GM23338 (cell line): ENCODE measurements at regions not wholly inside any gene's neighbourhood (a gene's known extent, or its start where the extent isn't known, plus 50 kb on each side); places are given as distances from the start of the nearest gene placed in this dataset.

Source experiments
- ATAC-seq: fragments of 200-7000 bp; cut with Tn5 transposase; 3 replicates; pipeline ENCODE4 v1.9.1; 2020
- DNase-seq: peaks from one replicate; pipeline ENCODE4 v3.0.0-alpha.2; 2015; ENCODE audit warnings: low spot score
- H2AFZ ChIP-seq: fragments of 200-600 bp; sonication (generic); 2 replicates; pipeline ENCODE4 v1.8.0; 2016; ENCODE audit warnings: antibody characterized with exemption, mild to moderate bottlenecking, moderate library complexity
- H3F3A ChIP-seq: fragments of 200-600 bp; sonication (generic); replicated peaks from 2 replicates; pipeline ENCODE4 v1.8.0; 2017; ENCODE audit warnings: antibody characterized with exemption, mixed run types, low read depth
- H3K27ac ChIP-seq: fragments of 200-600 bp; sonication (generic); 2 replicates; pipeline ENCODE4 v1.6.1; 2016; ENCODE audit warnings: low read depth
- H3K27me3 ChIP-seq: fragments of 200-600 bp; sonication (generic); 2 replicates; pipeline ENCODE4 v1.8.0; 2016; ENCODE audit warnings: mild to moderate bottlenecking, mixed run types, moderate library complexity; ENCODE audit not compliant: insufficient read depth
- H3K36me3 ChIP-seq: fragments of 200-600 bp; sonication (generic); 2 replicates; pipeline ENCODE4 v1.8.0; 2016; ENCODE audit warnings: mild to moderate bottlenecking; ENCODE audit not compliant: insufficient read depth
- H3K4me1 ChIP-seq: fragments of 200-600 bp; sonication (generic); 2 replicates; pipeline ENCODE4 v1.8.0; 2016; ENCODE audit warnings: mild to moderate bottlenecking, moderate library complexity; ENCODE audit not compliant: insufficient read depth
- H3K4me2 ChIP-seq: fragments of 200-600 bp; sonication (generic); 2 replicates; pipeline ENCODE4 v1.7.1; 2017; ENCODE audit warnings: mixed run types
- H3K4me3 ChIP-seq: fragments of 200-600 bp; sonication (generic); 2 replicates; pipeline ENCODE4 v1.6.1; 2016; ENCODE audit warnings: mixed run types
- H3K79me2 ChIP-seq: fragments of 200-600 bp; sonication (generic); replicated peaks from 2 replicates; pipeline ENCODE4 v1.8.0; 2017; ENCODE audit warnings: mild to moderate bottlenecking; ENCODE audit not compliant: insufficient read depth
- H3K9me2 ChIP-seq: fragments of 200-600 bp; sonication (generic); 2 replicates; pipeline ENCODE4 v1.8.0; 2017; ENCODE audit not compliant: insufficient read depth
- H4K20me1 ChIP-seq: fragments of 200-600 bp; sonication (generic); replicated peaks from 2 replicates; pipeline ENCODE4 v1.8.0; 2017; ENCODE audit warnings: mild to moderate bottlenecking; ENCODE audit not compliant: insufficient read depth
- H3K27ac Mint-ChIP-seq: 2 replicates; pipeline ENCODE4 v1.8.0; 2020; ENCODE audit warnings: inconsistent platforms, mild to moderate bottlenecking, moderate library complexity, mixed read lengths
- H3K27me3 Mint-ChIP-seq: 3 replicates; pipeline ENCODE4 v1.8.0; 2022; ENCODE audit warnings: low read depth, mild to moderate bottlenecking, moderate library complexity, mixed read lengths, inconsistent platforms; ENCODE audit not compliant: insufficient read depth, poor library complexity
- H3K36me3 Mint-ChIP-seq: 3 replicates; pipeline ENCODE4 v1.8.0; 2021; ENCODE audit warnings: low read depth, mild to moderate bottlenecking, inconsistent platforms, moderate library complexity, mixed read lengths
- H3K4me1 Mint-ChIP-seq: 3 replicates; pipeline ENCODE4 v1.8.0; 2020; ENCODE audit warnings: mild to moderate bottlenecking, inconsistent platforms, mixed read lengths
- H3K4me3 Mint-ChIP-seq: 3 replicates; pipeline ENCODE4 v1.8.0; 2021; ENCODE audit warnings: moderate library complexity, mild to moderate bottlenecking, inconsistent platforms, mixed read lengths
- H3K9me3 Mint-ChIP-seq: 3 replicates; pipeline ENCODE4 v1.8.0; 2020; ENCODE audit warnings: moderate library complexity, mild to moderate bottlenecking, inconsistent platforms, mixed read lengths
- CREB1 ChIP-seq: fragments of 250-450 bp; sonication (Bioruptor Pico); IDR thresholded peaks from 2 replicates; pipeline ENCODE4 v1.5.0; 2020; ENCODE audit warnings: low read depth, mild to moderate bottlenecking, moderate library complexity
- EZH2 ChIP-seq: fragments of 200-600 bp; sonication (generic); IDR thresholded peaks from one replicate; pipeline ENCODE4 v1.8.0; 2017; ENCODE audit warnings: antibody characterized with exemption, mild to moderate bottlenecking, low read depth; ENCODE audit not compliant: unreplicated experiment
- EZH2phosphoT487 ChIP-seq: fragments of 200-600 bp; sonication (generic); IDR thresholded peaks from one replicate; pipeline ENCODE4 v1.8.1; 2018; ENCODE audit warnings: antibody characterized with exemption; ENCODE audit not compliant: unreplicated experiment
- JUNB ChIP-seq: IDR thresholded peaks from one replicate; pipeline ENCODE4 v1.6.1; 2016; ENCODE audit warnings: antibody characterized with exemption; ENCODE audit not compliant: unreplicated experiment
- NANOG ChIP-seq: IDR thresholded peaks from 2 replicates; pipeline ENCODE4 v1.6.1; 2016; ENCODE audit warnings: antibody characterized with exemption, borderline replicate concordance
- POLR2AphosphoS5 ChIP-seq: IDR thresholded peaks from 2 replicates; pipeline ENCODE4 v1.6.1; 2016; ENCODE audit warnings: antibody characterized with exemption, low read depth
- STAT1 ChIP-seq: IDR thresholded peaks from one replicate; pipeline ENCODE4 v1.6.1; 2016; ENCODE audit warnings: antibody characterized with exemption; ENCODE audit not compliant: unreplicated experiment
- ZNF114 ChIP-seq: fragments of 250-450 bp; sonication (Bioruptor Pico); IDR thresholded peaks from 2 replicates; pipeline ENCODE4 v1.5.0; 2020; ENCODE audit warnings: mild to moderate bottlenecking, moderate library complexity
- ZNF331 ChIP-seq: fragments of 250-450 bp; sonication (Bioruptor Pico); IDR thresholded peaks from 2 replicates; pipeline ENCODE4 v1.5.0; 2020; ENCODE audit warnings: low read depth, mild to moderate bottlenecking, moderate library complexity
- ZNF462 ChIP-seq: fragments of 250-450 bp; sonication (Bioruptor Pico); IDR thresholded peaks from 2 replicates; pipeline ENCODE4 v1.5.0; 2020; ENCODE audit warnings: mild to moderate bottlenecking, moderate library complexity
- TF ChIP-seq, protein P1 (sequence below), 2 experiments: fragments of 200-600 bp in 1 of 2; sonication (generic) in 1 of 2; conservative IDR thresholded peaks; 2 replicates each; pipeline versions ENCODE4 v1.5.1 to v1.6.1; 2016 to 2017; ENCODE audit warnings: antibody characterized with exemption in 2 of 2, low read depth in 2 of 2, mild to moderate bottlenecking in 2 of 2, moderate library complexity in 1 of 2
- TF ChIP-seq, protein P2 (sequence below): IDR thresholded peaks from one replicate; pipeline ENCODE4 v1.6.1; 2018; ENCODE audit warnings: antibody characterized with exemption; ENCODE audit not compliant: unreplicated experiment
- TF ChIP-seq, protein P3 (sequence below): IDR thresholded peaks from 2 replicates; pipeline ENCODE4 v1.6.1; 2016; ENCODE audit warnings: antibody characterized with exemption

GRCh38 chr4:66516940-66517339, 846.7 kb upstream of the EPHA5 start:
- H3K36me3 ChIP-seq: no peaks in the 10 kb centered on the region
- H3K27ac Mint-ChIP-seq: no peak overlapping the region
- no peaks in the 10 kb centered on the region for H3K27me3 Mint-ChIP-seq
- H3K4me3 Mint-ChIP-seq: no peak overlapping the region
- no peaks in the 10 kb centered on the region for H3K9me2 ChIP-seq
- H3K27me3 ChIP-seq: no peaks in the 10 kb centered on the region
- H4K20me1 ChIP-seq: no peaks in the 10 kb centered on the region
- DNase-seq (no peak), ATAC-seq (no peak)
- no peaks in the 10 kb centered on the region for H3K36me3 Mint-ChIP-seq
- peaks cover 3% of the 10 kb centered on the region; the same call in 1 of the 3 replicates for H3K9me3 Mint-ChIP-seq
- no peaks in the 10 kb centered on the region for H3F3A ChIP-seq
- H3K4me2 ChIP-seq: no peak overlapping the region
- H3K27ac ChIP-seq: no peak overlapping the region
- no peaks in the 10 kb centered on the region for H3K4me1 ChIP-seq
- no peak overlapping the region for H2AFZ ChIP-seq
- H3K4me3 ChIP-seq: no peak overlapping the region
- H3K4me1 Mint-ChIP-seq: no peaks in the 10 kb centered on the region
- TF ChIP-seq STAT1: no peak
- TF ChIP-seq ZNF462 (CRISPR knock-in tag): no peak
- TF ChIP-seq ZNF331 (CRISPR knock-in tag): no peak
- TF ChIP-seq CREB1 (CRISPR knock-in tag): no peak
- no peak for TF ChIP-seq EZH2
- TF ChIP-seq, protein P1, sequence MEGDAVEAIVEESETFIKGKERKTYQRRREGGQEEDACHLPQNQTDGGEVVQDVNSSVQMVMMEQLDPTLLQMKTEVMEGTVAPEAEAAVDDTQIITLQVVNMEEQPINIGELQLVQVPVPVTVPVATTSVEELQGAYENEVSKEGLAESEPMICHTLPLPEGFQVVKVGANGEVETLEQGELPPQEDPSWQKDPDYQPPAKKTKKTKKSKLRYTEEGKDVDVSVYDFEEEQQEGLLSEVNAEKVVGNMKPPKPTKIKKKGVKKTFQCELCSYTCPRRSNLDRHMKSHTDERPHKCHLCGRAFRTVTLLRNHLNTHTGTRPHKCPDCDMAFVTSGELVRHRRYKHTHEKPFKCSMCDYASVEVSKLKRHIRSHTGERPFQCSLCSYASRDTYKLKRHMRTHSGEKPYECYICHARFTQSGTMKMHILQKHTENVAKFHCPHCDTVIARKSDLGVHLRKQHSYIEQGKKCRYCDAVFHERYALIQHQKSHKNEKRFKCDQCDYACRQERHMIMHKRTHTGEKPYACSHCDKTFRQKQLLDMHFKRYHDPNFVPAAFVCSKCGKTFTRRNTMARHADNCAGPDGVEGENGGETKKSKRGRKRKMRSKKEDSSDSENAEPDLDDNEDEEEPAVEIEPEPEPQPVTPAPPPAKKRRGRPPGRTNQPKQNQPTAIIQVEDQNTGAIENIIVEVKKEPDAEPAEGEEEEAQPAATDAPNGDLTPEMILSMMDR (conservative IDR thresholded peaks at IDR 0.05; ENCODE audit: low read depth in 2 of 2): no peak
- TF ChIP-seq, protein P2, sequence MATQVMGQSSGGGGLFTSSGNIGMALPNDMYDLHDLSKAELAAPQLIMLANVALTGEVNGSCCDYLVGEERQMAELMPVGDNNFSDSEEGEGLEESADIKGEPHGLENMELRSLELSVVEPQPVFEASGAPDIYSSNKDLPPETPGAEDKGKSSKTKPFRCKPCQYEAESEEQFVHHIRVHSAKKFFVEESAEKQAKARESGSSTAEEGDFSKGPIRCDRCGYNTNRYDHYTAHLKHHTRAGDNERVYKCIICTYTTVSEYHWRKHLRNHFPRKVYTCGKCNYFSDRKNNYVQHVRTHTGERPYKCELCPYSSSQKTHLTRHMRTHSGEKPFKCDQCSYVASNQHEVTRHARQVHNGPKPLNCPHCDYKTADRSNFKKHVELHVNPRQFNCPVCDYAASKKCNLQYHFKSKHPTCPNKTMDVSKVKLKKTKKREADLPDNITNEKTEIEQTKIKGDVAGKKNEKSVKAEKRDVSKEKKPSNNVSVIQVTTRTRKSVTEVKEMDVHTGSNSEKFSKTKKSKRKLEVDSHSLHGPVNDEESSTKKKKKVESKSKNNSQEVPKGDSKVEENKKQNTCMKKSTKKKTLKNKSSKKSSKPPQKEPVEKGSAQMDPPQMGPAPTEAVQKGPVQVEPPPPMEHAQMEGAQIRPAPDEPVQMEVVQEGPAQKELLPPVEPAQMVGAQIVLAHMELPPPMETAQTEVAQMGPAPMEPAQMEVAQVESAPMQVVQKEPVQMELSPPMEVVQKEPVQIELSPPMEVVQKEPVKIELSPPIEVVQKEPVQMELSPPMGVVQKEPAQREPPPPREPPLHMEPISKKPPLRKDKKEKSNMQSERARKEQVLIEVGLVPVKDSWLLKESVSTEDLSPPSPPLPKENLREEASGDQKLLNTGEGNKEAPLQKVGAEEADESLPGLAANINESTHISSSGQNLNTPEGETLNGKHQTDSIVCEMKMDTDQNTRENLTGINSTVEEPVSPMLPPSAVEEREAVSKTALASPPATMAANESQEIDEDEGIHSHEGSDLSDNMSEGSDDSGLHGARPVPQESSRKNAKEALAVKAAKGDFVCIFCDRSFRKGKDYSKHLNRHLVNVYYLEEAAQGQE: no peak
- TF ChIP-seq ZNF114: no peak
- TF ChIP-seq JUNB: no peak
- TF ChIP-seq EZH2phosphoT487: no peak
- no peak for TF ChIP-seq NANOG
- TF ChIP-seq, protein P3, sequence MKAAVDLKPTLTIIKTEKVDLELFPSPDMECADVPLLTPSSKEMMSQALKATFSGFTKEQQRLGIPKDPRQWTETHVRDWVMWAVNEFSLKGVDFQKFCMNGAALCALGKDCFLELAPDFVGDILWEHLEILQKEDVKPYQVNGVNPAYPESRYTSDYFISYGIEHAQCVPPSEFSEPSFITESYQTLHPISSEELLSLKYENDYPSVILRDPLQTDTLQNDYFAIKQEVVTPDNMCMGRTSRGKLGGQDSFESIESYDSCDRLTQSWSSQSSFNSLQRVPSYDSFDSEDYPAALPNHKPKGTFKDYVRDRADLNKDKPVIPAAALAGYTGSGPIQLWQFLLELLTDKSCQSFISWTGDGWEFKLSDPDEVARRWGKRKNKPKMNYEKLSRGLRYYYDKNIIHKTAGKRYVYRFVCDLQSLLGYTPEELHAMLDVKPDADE: no peak
- no peak for TF ChIP-seq POLR2AphosphoS5
- H3K79me2 ChIP-seq: no peaks in the 10 kb centered on the region
